OCI-LY1 (cell line): ENCODE measurements at regions not wholly inside any gene's neighbourhood (a gene's known extent, or its start where the extent isn't known, plus 50 kb on each side); places are given as distances from the start of the nearest gene placed in this dataset.

Source experiments
- EZH2 ChIP-seq: fragments of 200-600 bp; sonication (generic), shearing (Covaris generic); IDR thresholded peaks from 2 replicates; pipeline ENCODE4 v1.8.0; 2017; ENCODE audit warnings: borderline replicate concordance, mixed run types, mild to moderate bottlenecking, antibody characterized with exemption, low read length, moderate library complexity, mixed read lengths
- TF ChIP-seq, protein P1 (sequence below): fragments of 200-600 bp; sonication (generic), shearing (Covaris generic); IDR thresholded peaks from 2 replicates; pipeline ENCODE4 v1.5.1; 2017; ENCODE audit warnings: mild to moderate bottlenecking, antibody characterized with exemption, low read length, moderate library complexity, mixed read lengths

DNA sequence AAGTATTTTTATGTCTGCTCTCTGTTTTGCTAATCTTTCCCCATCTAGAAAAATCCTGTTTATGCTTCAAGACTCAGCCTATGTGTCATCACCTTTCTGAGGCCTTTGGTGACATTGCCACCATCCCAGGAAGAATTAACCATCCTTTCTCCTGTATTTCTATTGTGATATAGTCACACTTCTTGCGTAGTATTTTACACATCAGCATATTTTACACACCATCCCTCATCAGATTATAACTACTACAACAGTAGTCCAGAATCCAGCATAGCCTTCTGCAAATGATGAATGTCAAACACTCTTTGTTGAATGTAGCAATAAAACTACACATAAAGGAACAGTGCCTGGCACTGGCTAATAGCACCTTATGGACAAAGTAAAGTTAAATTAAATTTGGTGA lies 275.3 kb upstream of the C1orf87 start:
- TF ChIP-seq, protein P1, sequence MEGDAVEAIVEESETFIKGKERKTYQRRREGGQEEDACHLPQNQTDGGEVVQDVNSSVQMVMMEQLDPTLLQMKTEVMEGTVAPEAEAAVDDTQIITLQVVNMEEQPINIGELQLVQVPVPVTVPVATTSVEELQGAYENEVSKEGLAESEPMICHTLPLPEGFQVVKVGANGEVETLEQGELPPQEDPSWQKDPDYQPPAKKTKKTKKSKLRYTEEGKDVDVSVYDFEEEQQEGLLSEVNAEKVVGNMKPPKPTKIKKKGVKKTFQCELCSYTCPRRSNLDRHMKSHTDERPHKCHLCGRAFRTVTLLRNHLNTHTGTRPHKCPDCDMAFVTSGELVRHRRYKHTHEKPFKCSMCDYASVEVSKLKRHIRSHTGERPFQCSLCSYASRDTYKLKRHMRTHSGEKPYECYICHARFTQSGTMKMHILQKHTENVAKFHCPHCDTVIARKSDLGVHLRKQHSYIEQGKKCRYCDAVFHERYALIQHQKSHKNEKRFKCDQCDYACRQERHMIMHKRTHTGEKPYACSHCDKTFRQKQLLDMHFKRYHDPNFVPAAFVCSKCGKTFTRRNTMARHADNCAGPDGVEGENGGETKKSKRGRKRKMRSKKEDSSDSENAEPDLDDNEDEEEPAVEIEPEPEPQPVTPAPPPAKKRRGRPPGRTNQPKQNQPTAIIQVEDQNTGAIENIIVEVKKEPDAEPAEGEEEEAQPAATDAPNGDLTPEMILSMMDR = no peak
- no peak for TF ChIP-seq EZH2
